Adrenal gland (tissue), 9 donors: ENCODE measurements at regions not wholly inside any gene's neighbourhood (a gene's known extent, or its start where the extent isn't known, plus 50 kb on each side); places are given as distances from the start of the nearest gene placed in this dataset.

Experiments
- DNase-seq, 7 donors: peaks; one replicate each; pipeline ENCODE4 v3.0.0-alpha.2; 2019 to 2020
- H3K27ac ChIP-seq, 5 donors: fragments of 200-600 bp; sonication (generic) in 4 of 5; 1 replicate in 3 of 5; 2 replicates in 2 of 5; pipeline versions ENCODE4 v1.5.1 to v1.8.0; 2016 to 2020; ENCODE audit warnings: mild to moderate bottlenecking in 1 of 5
- H3K27me3 ChIP-seq: fragments of 200-600 bp; 2 replicates; pipeline ENCODE4 v1.8.0; 2021
- H3K36me3 ChIP-seq, 2 donors: fragments of 200-600 bp; replicated peaks in 1 of 2; 1 replicate in 1 of 2; 2 replicates in 1 of 2; pipeline versions ENCODE4 v1.5.1 to v1.8.0; 2018 to 2022
- H3K4me1 ChIP-seq, 2 donors: fragments of 200-600 bp; replicated peaks in 1 of 2; 1 replicate in 1 of 2; 2 replicates in 1 of 2; pipeline versions ENCODE4 v1.5.1 to v1.8.0; 2018 to 2021
- H3K4me3 ChIP-seq, 4 donors: fragments of 200-600 bp; sonication (generic) in 3 of 4; one replicate each; pipeline ENCODE4 v1.5.1; 2016 to 2018
- H3K9me3 ChIP-seq, 3 donors: fragments of 200-600 bp; sonication (generic) in 1 of 3; replicated peaks in 1 of 3; 1 replicate in 2 of 3; 2 replicates in 1 of 3; pipeline versions ENCODE4 v1.5.1 to v1.8.0; 2016 to 2021
- POLR2A ChIP-seq, 2 donors: fragments of 450-650 bp; IDR thresholded peaks; one replicate each; pipeline ENCODE4 v1.6.1; 2017; ENCODE audit warnings: antibody characterized with exemption in 2 of 2, mild to moderate bottlenecking in 2 of 2, moderate library complexity in 1 of 2
- WGBS, 4 donors: extraction: QIAGEN DNeasy Blood & Tissue Kit in 2 of 4; methylation state at CpG; one replicate each; pipeline versions ENCODE4 v1.1.5 to v1.1.7; 2013 to 2017; 5-methylcytosine and 5-hydroxymethylcytosine counted together
- intact Hi-C, 2 donors: fragments of 100-400 bp; cut with DNase I; formaldehyde crosslinking; loops; one replicate each; pipeline versions ENCODE4 v1.14.1 to v1.15.0; 2022 to 2023
- TF ChIP-seq, protein P1 (sequence below), 6 experiments: fragments of 450-650 bp in 4 of 6; fragments of 200-600 bp in 2 of 6; sonication (generic) in 1 of 6; IDR thresholded peaks; 1 replicate in 5 of 6; 2 replicates in 1 of 6; pipeline versions ENCODE4 v1.5.1 to v1.8.0; 2016 to 2021; ENCODE audit warnings: antibody characterized with exemption in 6 of 6, mild to moderate bottlenecking in 2 of 6, moderate library complexity in 1 of 6
- donor health status: healthy with polysubstance abuse.
- donor health status: Bipolar disorder and iron deficiency.
- donor health status: DM: yes; HTN: yes; CAD: no.
- donor health status: DM: no; HTN: no; CAD: no.
- donor health status: DM: no; HTN: no; CAD: no.

DNA sequence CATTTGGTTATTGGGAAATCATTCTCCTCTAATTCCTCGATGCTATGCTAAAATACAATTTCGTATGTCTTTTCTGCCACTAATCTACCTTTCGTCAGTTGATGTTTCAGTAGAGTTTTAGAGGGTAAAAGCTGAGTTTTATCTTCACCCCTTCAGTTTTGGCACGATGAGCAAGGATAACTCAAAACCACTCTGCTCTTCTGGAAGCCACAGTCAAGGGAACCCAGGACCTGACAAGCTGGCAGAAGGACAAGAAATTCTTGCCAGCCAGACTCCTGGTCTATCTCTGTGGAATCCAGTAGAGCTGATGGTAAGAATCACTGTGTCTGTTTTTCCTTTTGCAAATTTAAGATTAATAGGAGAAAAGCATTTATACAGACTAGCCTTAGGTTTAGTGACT is 414.4 kb upstream of the LRRC3B start:
- no peak for DNase-seq
- intact Hi-C loops: no loop called here
- 73 to 84% (median 77%) methylated on average over 4 of the region's 4 CpGs for WGBS, 4 donors

DNA sequence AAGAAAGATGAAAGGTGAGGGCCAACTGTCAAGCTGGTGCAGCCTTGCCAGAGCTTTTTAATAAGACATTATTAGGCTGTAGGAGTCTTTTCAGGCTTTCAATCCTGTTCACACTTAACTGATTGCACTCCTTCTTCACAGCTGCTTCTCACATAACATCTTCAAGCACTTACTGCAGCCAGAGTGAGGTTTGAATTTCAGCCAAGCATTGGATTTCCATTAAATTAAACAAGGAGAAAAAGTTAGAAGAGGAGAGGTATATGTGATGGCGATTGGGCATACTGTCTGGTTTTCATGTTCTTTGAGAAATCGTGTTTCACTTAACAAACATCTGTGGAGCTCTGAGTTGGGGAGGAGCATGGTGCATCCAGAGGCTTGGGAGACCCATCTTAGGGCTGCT is 392.8 kb upstream of the LRRC3B start:
- WGBS, 4 donors: 68 to 83% (median 77%) methylated on average over 2 of the region's 2 CpGs
- Histone ChIP-seq H3K27me3 (no peaks in the 10 kb centered on the region), H3K4me3 (no peak overlapping the region), H3K27ac (no peak overlapping the region), H3K36me3 (no peaks in the 10 kb centered on the region), H3K9me3 (no peaks in the 10 kb centered on the region), H3K4me1 (no peaks in the 10 kb centered on the region)
- intact Hi-C loops: no loop called here
- TF ChIP-seq POLR2A (IDR thresholded peaks at IDR 0.05): no peak
- TF ChIP-seq, protein P1, sequence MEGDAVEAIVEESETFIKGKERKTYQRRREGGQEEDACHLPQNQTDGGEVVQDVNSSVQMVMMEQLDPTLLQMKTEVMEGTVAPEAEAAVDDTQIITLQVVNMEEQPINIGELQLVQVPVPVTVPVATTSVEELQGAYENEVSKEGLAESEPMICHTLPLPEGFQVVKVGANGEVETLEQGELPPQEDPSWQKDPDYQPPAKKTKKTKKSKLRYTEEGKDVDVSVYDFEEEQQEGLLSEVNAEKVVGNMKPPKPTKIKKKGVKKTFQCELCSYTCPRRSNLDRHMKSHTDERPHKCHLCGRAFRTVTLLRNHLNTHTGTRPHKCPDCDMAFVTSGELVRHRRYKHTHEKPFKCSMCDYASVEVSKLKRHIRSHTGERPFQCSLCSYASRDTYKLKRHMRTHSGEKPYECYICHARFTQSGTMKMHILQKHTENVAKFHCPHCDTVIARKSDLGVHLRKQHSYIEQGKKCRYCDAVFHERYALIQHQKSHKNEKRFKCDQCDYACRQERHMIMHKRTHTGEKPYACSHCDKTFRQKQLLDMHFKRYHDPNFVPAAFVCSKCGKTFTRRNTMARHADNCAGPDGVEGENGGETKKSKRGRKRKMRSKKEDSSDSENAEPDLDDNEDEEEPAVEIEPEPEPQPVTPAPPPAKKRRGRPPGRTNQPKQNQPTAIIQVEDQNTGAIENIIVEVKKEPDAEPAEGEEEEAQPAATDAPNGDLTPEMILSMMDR (IDR thresholded peaks at IDR 0.05): no peak
- no peak for DNase-seq

More for the DNA sequence above, 414.4 kb upstream of the LRRC3B start:
- Histone ChIP-seq H3K36me3 (no peaks in the 10 kb centered on the region), H3K9me3 (no peaks in the 10 kb centered on the region), H3K4me1 (no peaks in the 10 kb centered on the region), H3K27me3 (no peaks in the 10 kb centered on the region), H3K27ac (no peak overlapping the region), H3K4me3 (no peak overlapping the region)
- TF ChIP-seq, protein P1 (IDR thresholded peaks at IDR 0.05): no peak
- no peak for TF ChIP-seq POLR2A (IDR thresholded peaks at IDR 0.05)

DNA sequence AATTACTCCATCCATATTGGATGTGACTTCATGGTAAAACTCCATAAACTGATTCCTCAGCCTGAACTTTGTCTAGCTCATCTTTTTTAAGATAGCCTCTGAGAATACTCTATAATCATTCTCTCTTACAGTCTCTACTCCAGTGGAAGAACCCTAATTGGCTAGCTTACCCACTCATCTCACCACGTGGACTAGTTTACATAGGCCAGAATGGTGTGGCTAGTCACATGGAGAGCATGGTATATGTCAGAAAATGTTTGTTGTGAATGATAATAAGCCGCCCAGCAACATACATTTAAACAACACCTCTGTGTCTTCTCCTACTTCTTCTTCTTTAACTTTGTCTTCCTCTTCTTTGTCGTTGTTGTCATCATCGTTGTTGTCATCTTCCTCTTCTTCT is 389.2 kb upstream of the LRRC3B start:
- DNase-seq: no peak
- Histone ChIP-seq H3K9me3 (no peaks in the 10 kb centered on the region), H3K4me3 (no peak overlapping the region), H3K36me3 (no peaks in the 10 kb centered on the region), H3K4me1 (no peaks in the 10 kb centered on the region), H3K27ac (no peak overlapping the region), H3K27me3 (no peaks in the 10 kb centered on the region)
- 70 to 84% (median 78%) methylated on average over 4 of the region's 4 CpGs for whole genome bisulfite sequencing, 4 donors
- intact Hi-C loops: no loop called here
- no peak for TF ChIP-seq POLR2A (IDR thresholded peaks at IDR 0.05)
- TF ChIP-seq, protein P1 (IDR thresholded peaks at IDR 0.05): no peak

DNA sequence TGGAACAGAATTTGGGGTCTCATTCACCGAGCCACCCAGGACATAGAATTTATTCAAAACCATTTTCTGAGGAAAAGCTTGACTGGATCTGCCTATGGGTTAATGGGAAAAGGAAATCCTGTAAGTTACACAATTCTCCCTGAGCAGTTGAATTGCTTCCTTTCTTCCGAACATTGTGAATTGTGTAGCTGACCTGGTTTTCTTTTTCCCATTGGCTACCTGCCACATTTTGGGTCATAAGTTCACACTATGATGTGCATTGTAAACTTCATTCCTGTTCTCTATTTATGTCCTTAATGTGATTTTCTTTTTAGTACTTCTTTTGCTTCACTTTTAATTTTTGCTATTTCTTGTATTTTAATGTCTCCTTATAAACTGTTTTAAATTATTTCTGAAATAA is 386.0 kb upstream of the LRRC3B start:
- H3K4me1 ChIP-seq: no peaks in the 10 kb centered on the region
- 23 to 40% (median 34%) methylated on average over 2 of the region's 2 CpGs for WGBS, 4 donors
- no peak for TF ChIP-seq POLR2A (IDR thresholded peaks at IDR 0.05)
- TF ChIP-seq, protein P1 (IDR thresholded peaks at IDR 0.05): no peak
- intact Hi-C loops: no loop called here
- H3K36me3 ChIP-seq: no peaks in the 10 kb centered on the region
- no peak overlapping the region for H3K4me3 ChIP-seq
- H3K27me3 ChIP-seq: no peaks in the 10 kb centered on the region
- no peaks in the 10 kb centered on the region for H3K9me3 ChIP-seq
- peak in 3 of 7 donors; percentile 7 to 17 (median 10) for DNase-seq
- no peak overlapping the region for H3K27ac ChIP-seq
